Panc1 (cell line): ENCODE measurements at regions not wholly inside any gene's neighbourhood (a gene's known extent, or its start where the extent isn't known, plus 50 kb on each side); places are given as distances from the start of the nearest gene placed in this dataset.

Source experiments
- ATAC-seq: fragments of 200-7000 bp; cut with Tn5 transposase; 2 replicates; pipeline ENCODE4 v1.9.1; 2020; ENCODE audit warnings: mild to moderate bottlenecking, moderate library complexity
- BruUV-seq: library from RNA; stranded (reverse); fragments of 400-500 nt; replicated peaks from 2 replicates; lab custom pipeline; 2021; lab: Mats Ljungman, UMichigan
- CTCF ChIA-PET: fragments of 300-600 bp; sonication (Branson Sonifier 250); formaldehyde crosslinking; loops from one replicate; lab custom pipeline; 2022; ENCODE audit warnings: antibody characterized with exemption; lab: Charles Lee
- POLR2A ChIA-PET: fragments of 300-600 bp; sonication (Branson Sonifier 250); formaldehyde crosslinking; loops from one replicate; lab custom pipeline; 2022; ENCODE audit warnings: antibody characterized with exemption; lab: Charles Lee
- DNase-seq: peaks from one replicate; pipeline ENCODE4 v3.0.0-alpha.2; 2010; ENCODE audit warnings: low read depth, low spot score
- H3K27ac ChIP-seq: 2 replicates; pipeline ENCODE4 v1.5.1; 2011; ENCODE audit warnings: mild to moderate bottlenecking, low read length, inconsistent platforms
- H3K27me3 ChIP-seq: fragments of 200-500 bp; sonication (Bioruptor generic); 2 replicates; pipeline ENCODE4 v1.6.0; 2014; ENCODE audit warnings: low read length, inconsistent platforms; ENCODE audit not compliant: control insufficient read depth, insufficient read depth
- H3K36me3 ChIP-seq: fragments of 200-500 bp; sonication (Bioruptor generic); 2 replicates; pipeline ENCODE4 v1.5.1; 2014; ENCODE audit warnings: inconsistent platforms, mild to moderate bottlenecking, low read length, moderate library complexity; ENCODE audit not compliant: control insufficient read depth, insufficient read depth
- H3K4me1 ChIP-seq: 2 replicates; pipeline ENCODE4 v1.5.1; 2011; ENCODE audit warnings: inconsistent platforms, mild to moderate bottlenecking, low read length, moderate library complexity; ENCODE audit not compliant: control insufficient read depth, insufficient read depth
- H3K4me3 ChIP-seq, 2 experiments: 2 replicates each; pipeline ENCODE4 v1.5.1; 2011 to 2012; ENCODE audit warnings: low read depth in 2 of 2, low read length in 2 of 2, mild to moderate bottlenecking in 2 of 2, inconsistent platforms in 1 of 2, moderate library complexity in 1 of 2
- H3K9me3 ChIP-seq: fragments of 200-500 bp; sonication (Bioruptor generic); 2 replicates; pipeline ENCODE4 v1.5.1; 2014; ENCODE audit warnings: low read depth, mild to moderate bottlenecking, inconsistent platforms, low read length, moderate library complexity; ENCODE audit not compliant: control insufficient read depth, insufficient read depth
- POLR2AphosphoS5 ChIP-seq: IDR thresholded peaks from 2 replicates; pipeline ENCODE4 v1.6.1; 2012; ENCODE audit warnings: mild to moderate bottlenecking, low read depth, low read length, moderate library complexity
- SIN3A ChIP-seq: IDR thresholded peaks from 2 replicates; pipeline ENCODE4 v1.6.1; 2012; ENCODE audit warnings: low read depth, mild to moderate bottlenecking, low read length, moderate library complexity, borderline replicate concordance; ENCODE audit not compliant: insufficient read depth
- TCF7L2 ChIP-seq: IDR thresholded peaks from 2 replicates; pipeline ENCODE4 v1.6.1; 2011; ENCODE audit warnings: mild to moderate bottlenecking, low read depth, low read length, inconsistent platforms
- in situ Hi-C: cut with HindIII; loops from 2 replicates; pipeline ENCODE4 v1.10.0; 2016; ENCODE audit warnings: low sequenced_read_pairs, low pct_unique_long_range_greater_than_20kb
- intact Hi-C: fragments of 100-400 bp; cut with micrococcal nuclease; formaldehyde crosslinking; loops from one replicate; pipeline ENCODE4 v1.10.0; 2022; ENCODE audit not compliant: unreplicated experiment
- TF ChIP-seq, protein P1 (sequence below): fragments of 450-650 bp; IDR thresholded peaks from 2 replicates; pipeline ENCODE4 v1.5.1; 2017; ENCODE audit warnings: mild to moderate bottlenecking
- TF ChIP-seq, protein P2 (sequence below), 2 experiments: IDR thresholded peaks; 2 replicates each; pipeline ENCODE4 v1.6.1; 2011 to 2012; ENCODE audit warnings: low read depth in 2 of 2, control low read depth in 1 of 2, low read length in 1 of 2, mild to moderate bottlenecking in 1 of 2, moderate library complexity in 1 of 2; ENCODE audit not compliant: insufficient read depth in 1 of 2

DNA sequence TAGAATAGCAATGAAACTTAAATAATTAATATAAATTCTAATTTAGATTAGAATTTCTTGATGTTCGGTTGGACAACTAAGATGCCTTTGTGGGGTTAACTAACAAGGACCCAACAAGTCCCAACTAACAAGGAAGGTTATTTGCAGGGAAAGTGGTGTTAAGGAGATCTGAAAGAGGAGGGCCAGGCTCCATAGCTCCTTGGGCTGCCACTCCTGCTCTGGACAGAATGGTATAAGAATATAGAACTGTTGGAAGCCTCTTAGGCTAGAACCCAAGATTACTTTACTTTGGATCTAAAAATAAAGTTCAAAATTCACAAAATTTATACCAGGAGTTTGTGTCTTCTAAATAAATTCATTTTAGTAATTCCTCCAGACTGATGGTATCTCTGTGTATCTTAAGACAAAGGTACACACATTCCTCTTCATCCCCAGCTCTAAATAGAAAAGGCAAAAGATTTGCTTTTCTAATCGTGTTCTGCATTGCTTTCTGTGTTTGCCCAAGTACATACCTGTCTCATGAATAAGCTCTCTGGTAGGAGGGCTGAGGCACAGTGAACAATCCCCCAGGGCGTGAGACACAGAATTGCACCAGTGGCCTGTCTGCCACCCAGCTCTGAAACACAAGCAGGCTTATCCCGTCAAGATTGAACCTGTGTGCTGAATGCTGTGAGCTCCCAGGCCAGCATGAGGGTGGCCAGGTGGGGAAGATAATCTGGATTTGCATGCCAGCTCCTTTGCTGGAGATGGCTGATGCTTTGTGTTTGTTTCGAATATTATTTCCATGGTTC lies 176.0 kb downstream of the ACKR3 start:
- ChIA-PET POLR2A (no interaction called here), CTCF (no interaction called here)
- H3K36me3 ChIP-seq, result no peaks in the 10 kb centered on the region
- in situ Hi-C loops, result no loop called here
- no peak overlapping the region for H3K4me3 ChIP-seq
- TF ChIP-seq SIN3A, result no peak
- peaks cover 7% of the 10 kb centered on the region for H3K27me3 ChIP-seq
- intact Hi-C loops, result no loop called here
- DNase-seq, result no peak
- H3K27ac ChIP-seq, result no peak overlapping the region
- no peaks in the 10 kb centered on the region for H3K4me1 ChIP-seq
- BruUV-seq, result no TSS peak
- no peaks in the 10 kb centered on the region for H3K9me3 ChIP-seq
- no peak for ATAC-seq

DNA sequence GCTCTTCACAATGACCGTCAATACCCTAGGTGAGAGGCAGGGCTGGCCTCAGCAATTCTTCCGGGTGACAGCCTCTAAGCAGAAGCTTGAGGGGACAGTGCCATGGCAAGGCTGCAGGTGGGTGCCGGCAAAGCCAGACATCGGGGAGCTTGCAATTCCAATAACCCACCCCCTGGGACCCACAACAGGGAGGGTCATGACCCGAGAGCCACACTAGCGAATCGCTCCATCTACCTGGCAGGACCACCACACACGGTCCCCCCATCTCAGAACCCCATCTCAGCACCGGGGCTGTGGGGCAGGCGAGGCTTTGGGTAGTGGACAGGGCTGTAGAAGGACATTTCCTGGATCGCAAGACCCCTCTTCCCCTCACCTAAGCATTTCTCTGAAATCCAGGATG lies 177.2 kb downstream of the ACKR3 start:
- peaks cover 7% of the 10 kb centered on the region for H3K27me3 ChIP-seq
- no peaks in the 10 kb centered on the region for H3K36me3 ChIP-seq
- H3K4me3 ChIP-seq, result no peak overlapping the region
- BruUV-seq, result no TSS peak
- ChIA-PET CTCF (no interaction called here), POLR2A (no interaction called here)
- H3K4me1 ChIP-seq, result no peaks in the 10 kb centered on the region
- DNase-seq, result no peak
- H3K9me3 ChIP-seq, result no peaks in the 10 kb centered on the region
- ATAC-seq, result no peak
- TF ChIP-seq, protein P1, sequence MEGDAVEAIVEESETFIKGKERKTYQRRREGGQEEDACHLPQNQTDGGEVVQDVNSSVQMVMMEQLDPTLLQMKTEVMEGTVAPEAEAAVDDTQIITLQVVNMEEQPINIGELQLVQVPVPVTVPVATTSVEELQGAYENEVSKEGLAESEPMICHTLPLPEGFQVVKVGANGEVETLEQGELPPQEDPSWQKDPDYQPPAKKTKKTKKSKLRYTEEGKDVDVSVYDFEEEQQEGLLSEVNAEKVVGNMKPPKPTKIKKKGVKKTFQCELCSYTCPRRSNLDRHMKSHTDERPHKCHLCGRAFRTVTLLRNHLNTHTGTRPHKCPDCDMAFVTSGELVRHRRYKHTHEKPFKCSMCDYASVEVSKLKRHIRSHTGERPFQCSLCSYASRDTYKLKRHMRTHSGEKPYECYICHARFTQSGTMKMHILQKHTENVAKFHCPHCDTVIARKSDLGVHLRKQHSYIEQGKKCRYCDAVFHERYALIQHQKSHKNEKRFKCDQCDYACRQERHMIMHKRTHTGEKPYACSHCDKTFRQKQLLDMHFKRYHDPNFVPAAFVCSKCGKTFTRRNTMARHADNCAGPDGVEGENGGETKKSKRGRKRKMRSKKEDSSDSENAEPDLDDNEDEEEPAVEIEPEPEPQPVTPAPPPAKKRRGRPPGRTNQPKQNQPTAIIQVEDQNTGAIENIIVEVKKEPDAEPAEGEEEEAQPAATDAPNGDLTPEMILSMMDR, result no peak
- TF ChIP-seq POLR2AphosphoS5 (no peak), TCF7L2 (no peak), SIN3A (no peak)
- TF ChIP-seq, protein P2, sequence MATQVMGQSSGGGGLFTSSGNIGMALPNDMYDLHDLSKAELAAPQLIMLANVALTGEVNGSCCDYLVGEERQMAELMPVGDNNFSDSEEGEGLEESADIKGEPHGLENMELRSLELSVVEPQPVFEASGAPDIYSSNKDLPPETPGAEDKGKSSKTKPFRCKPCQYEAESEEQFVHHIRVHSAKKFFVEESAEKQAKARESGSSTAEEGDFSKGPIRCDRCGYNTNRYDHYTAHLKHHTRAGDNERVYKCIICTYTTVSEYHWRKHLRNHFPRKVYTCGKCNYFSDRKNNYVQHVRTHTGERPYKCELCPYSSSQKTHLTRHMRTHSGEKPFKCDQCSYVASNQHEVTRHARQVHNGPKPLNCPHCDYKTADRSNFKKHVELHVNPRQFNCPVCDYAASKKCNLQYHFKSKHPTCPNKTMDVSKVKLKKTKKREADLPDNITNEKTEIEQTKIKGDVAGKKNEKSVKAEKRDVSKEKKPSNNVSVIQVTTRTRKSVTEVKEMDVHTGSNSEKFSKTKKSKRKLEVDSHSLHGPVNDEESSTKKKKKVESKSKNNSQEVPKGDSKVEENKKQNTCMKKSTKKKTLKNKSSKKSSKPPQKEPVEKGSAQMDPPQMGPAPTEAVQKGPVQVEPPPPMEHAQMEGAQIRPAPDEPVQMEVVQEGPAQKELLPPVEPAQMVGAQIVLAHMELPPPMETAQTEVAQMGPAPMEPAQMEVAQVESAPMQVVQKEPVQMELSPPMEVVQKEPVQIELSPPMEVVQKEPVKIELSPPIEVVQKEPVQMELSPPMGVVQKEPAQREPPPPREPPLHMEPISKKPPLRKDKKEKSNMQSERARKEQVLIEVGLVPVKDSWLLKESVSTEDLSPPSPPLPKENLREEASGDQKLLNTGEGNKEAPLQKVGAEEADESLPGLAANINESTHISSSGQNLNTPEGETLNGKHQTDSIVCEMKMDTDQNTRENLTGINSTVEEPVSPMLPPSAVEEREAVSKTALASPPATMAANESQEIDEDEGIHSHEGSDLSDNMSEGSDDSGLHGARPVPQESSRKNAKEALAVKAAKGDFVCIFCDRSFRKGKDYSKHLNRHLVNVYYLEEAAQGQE (IDR thresholded peaks at IDR 0.05; ENCODE audit: insufficient read depth in 1 of 2, low read depth in 2 of 2, low read length in 1 of 2), result no peak
- in situ Hi-C loops (no loop called here), intact Hi-C loops (no loop called here)
- no peak overlapping the region for H3K27ac ChIP-seq

DNA sequence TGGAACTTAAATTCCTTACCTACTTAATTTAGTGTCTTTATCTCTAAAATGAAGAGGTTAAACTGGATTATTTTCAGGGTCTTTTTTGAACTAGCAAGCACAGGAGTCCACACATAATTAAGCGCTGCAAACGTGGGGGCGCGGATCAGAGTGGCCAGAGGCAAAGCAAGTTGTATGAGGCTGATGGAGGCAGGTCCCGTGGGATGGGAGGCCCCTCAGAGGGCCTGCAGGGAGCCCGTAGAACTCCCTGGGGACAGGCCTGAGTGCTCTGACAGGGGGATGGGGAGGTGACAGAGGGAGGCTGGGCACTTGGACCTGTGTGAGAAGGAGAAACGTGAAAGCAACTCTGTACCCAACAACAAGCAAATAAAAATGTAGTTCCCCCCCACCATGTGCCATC lies 177.8 kb downstream of the ACKR3 start:
- Histone ChIP-seq H3K9me3 (no peaks in the 10 kb centered on the region), H3K36me3 (no peaks in the 10 kb centered on the region), H3K4me1 (no peaks in the 10 kb centered on the region), H3K27ac (no peak overlapping the region), H3K27me3 (peaks cover 7% of the 10 kb centered on the region), H3K4me3 (no peak overlapping the region)
- no peak for ATAC-seq
- TF ChIP-seq SIN3A (no peak), TCF7L2 (no peak), POLR2AphosphoS5 (no peak)
- TF ChIP-seq, protein P1, result no peak
- TF ChIP-seq, protein P2 (IDR thresholded peaks at IDR 0.05; ENCODE audit: insufficient read depth in 1 of 2, low read depth in 2 of 2, low read length in 1 of 2), result no peak
- intact Hi-C loops (no loop called here), in situ Hi-C loops (no loop called here)
- ChIA-PET CTCF (no interaction called here), POLR2A (no interaction called here)
- BruUV-seq, result no TSS peak
- no peak for DNase-seq
